Mucosa of rectum (tissue), 2 donors: ENCODE measurements at regions not wholly inside any gene's neighbourhood (a gene's known extent, or its start where the extent isn't known, plus 50 kb on each side); places are given as distances from the start of the nearest gene placed in this dataset.

Experiments used
- H3K27ac ChIP-seq, 2 donors: one replicate each; pipeline ENCODE4 v1.7.0; 2013; ENCODE audit warnings: inconsistent platforms in 2 of 2, low read depth in 2 of 2, low read length in 2 of 2
- H3K27me3 ChIP-seq, 2 donors: one replicate each; pipeline ENCODE4 v1.7.0; 2013; ENCODE audit warnings: low read length in 2 of 2; ENCODE audit not compliant: control insufficient read depth in 2 of 2, insufficient read depth in 2 of 2
- H3K36me3 ChIP-seq, 2 donors: one replicate each; pipeline ENCODE4 v1.7.0; 2013; ENCODE audit warnings: low read length in 2 of 2; ENCODE audit not compliant: control insufficient read depth in 2 of 2, insufficient read depth in 2 of 2
- H3K4me1 ChIP-seq, 2 donors: one replicate each; pipeline ENCODE4 v1.7.0; 2013; ENCODE audit warnings: low read length in 2 of 2, mild to moderate bottlenecking in 1 of 2; ENCODE audit not compliant: control insufficient read depth in 2 of 2, insufficient read depth in 2 of 2
- H3K4me3 ChIP-seq, 2 donors: one replicate each; pipeline ENCODE4 v1.7.0; 2013; ENCODE audit warnings: low read length in 2 of 2
- H3K9ac ChIP-seq, 2 donors: one replicate each; pipeline ENCODE4 v1.7.0; 2013; ENCODE audit warnings: low read length in 2 of 2, low read depth in 1 of 2, mild to moderate bottlenecking in 1 of 2
- H3K9me3 ChIP-seq, 2 donors: one replicate each; pipeline ENCODE4 v1.7.0; 2013; ENCODE audit warnings: low read length in 2 of 2; ENCODE audit not compliant: control insufficient read depth in 2 of 2
- donor health status: healthy.
- donor health status: Normal muscosa, but diverticular disease.

DNA sequence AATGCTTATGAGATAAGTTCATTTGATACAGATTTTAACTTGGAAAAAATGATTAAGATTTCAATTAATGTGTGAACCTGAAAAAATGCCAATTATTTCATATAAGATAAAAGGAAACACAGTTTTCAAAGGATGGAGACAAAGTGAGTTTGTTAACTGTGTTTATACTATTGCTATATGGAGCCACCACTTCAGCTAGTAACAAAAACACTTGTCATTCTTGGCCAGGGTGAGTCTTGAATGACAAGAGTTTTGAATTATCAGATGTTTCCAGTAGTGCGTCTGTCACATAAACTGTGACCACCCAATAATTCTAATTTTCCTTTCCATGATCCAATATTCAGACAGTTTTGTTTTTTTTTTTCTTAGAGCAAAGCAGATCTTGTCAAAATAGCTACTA, 78.0 kb upstream of the GADL1 start:
- H3K36me3 ChIP-seq = no peaks in the 10 kb centered on the region
- no peaks in the 10 kb centered on the region for H3K27me3 ChIP-seq
- no peak overlapping the region for H3K9ac ChIP-seq
- no peaks in the 10 kb centered on the region for H3K4me1 ChIP-seq
- H3K9me3 ChIP-seq = no peaks in the 10 kb centered on the region
- no peak overlapping the region for H3K4me3 ChIP-seq
- no peak overlapping the region for H3K27ac ChIP-seq

DNA sequence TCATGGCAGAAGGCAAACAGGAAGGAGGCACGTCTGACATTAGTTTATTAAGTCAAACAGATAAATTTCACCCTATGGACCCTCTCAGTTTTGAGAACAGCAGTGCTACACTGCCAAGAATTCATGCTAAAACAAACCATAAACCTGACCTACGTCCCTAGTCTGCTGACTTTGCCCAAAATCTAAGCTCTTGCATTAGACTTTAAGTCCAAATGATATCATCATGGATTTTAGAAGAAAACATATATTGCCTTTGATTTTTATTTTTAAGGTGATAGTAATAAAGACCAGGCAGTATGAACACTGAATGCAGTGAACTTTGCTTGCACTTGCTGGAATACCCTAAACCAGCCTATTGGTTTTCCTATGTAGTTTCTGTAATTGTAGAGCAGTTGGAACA, 79.6 kb upstream of the GADL1 start:
- H3K36me3 ChIP-seq = no peaks in the 10 kb centered on the region

DNA sequence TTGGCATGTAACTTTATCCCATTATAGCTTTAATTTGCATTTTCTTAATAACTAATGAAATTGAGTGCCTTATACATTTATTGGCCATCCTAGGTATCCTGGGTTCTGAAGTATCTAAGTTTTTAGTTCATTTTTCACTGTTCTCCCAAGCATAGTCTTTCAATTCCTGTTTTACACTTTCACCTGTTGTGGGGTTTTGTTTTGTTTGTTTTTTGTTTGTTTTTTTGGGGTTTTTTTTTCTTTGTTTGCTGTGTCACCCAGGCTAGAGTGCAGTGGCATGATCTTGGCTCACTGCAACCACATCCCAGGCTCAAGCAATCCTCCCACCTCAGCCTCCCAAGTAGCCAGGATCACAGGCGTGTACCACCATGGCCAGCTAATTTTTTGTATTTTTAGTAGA, 83.1 kb upstream of the GADL1 start:
- Histone ChIP-seq H3K36me3 (no peaks in the 10 kb centered on the region), H3K27me3 (no peaks in the 10 kb centered on the region), H3K4me3 (no peak overlapping the region), H3K9ac (no peak overlapping the region), H3K4me1 (no peaks in the 10 kb centered on the region), H3K9me3 (no peaks in the 10 kb centered on the region), H3K27ac (no peak overlapping the region)

More for the DNA sequence above, 79.6 kb upstream of the GADL1 start:
- no peaks in the 10 kb centered on the region for H3K27me3 ChIP-seq
- no peak overlapping the region for H3K27ac ChIP-seq
- H3K4me3 ChIP-seq = no peak overlapping the region
- no peak overlapping the region for H3K9ac ChIP-seq
- H3K9me3 ChIP-seq = no peaks in the 10 kb centered on the region
- H3K4me1 ChIP-seq = no peaks in the 10 kb centered on the region

DNA sequence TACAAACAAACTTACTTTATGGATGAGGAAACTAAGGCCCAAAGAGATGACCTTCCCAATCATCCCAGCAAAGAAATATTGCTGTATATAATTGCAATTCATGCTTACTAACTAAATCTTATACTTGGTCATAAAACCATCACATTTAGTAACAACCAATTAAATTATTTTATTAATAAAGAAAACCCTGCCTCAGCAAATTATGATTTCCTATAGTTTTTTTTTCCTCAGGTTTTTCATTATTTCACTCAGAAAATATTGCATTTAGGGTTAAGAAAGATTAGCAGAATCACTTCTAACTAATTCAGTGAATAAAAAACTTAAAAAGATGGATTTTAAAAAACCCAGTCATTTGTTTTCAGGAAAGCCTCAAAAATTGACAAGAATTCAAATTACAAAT, 86.5 kb upstream of the GADL1 start:
- Histone ChIP-seq H3K27ac (no peak overlapping the region), H3K36me3 (no peaks in the 10 kb centered on the region), H3K9me3 (no peaks in the 10 kb centered on the region), H3K4me3 (no peak overlapping the region), H3K27me3 (no peaks in the 10 kb centered on the region), H3K9ac (no peak overlapping the region), H3K4me1 (no peaks in the 10 kb centered on the region)

DNA sequence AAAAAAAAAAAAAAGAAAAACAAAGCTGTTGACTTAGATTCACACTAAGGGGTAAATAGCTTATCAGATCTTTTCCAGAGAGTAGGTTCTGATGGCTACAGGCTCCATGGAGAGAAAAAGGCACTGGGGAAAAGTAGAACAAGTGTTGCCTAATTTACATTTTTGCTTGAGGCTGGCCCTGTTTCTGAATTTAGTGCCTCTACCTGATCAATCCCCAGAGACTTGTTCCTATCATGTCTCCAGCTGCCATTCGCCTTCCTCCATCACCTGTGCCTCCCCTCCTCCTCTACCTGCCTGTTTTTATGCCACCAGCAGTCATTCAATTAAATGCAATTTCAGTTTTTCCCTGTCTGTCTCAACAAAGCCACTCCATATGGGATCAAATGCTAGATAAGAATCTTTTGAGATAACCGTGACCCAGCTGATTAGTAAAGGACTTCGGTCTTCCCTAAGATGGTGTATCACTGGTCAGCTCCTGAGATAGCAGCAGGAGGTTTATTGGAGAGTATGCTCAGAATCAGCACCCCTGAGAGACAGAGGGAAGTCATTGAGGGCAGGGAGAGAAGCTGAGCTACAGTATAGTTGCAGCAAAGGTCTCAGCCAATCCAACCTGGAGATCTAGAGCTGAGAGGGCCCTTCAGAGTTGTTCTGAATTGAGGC, 88.1 kb upstream of the GADL1 start:
- no peak overlapping the region for H3K9ac ChIP-seq
- H3K9me3 ChIP-seq = no peaks in the 10 kb centered on the region
- no peak overlapping the region for H3K4me3 ChIP-seq
- H3K36me3 ChIP-seq = no peaks in the 10 kb centered on the region
- no peaks in the 10 kb centered on the region for H3K27me3 ChIP-seq
- H3K4me1 ChIP-seq = no peaks in the 10 kb centered on the region
- H3K27ac ChIP-seq = no peak overlapping the region

DNA sequence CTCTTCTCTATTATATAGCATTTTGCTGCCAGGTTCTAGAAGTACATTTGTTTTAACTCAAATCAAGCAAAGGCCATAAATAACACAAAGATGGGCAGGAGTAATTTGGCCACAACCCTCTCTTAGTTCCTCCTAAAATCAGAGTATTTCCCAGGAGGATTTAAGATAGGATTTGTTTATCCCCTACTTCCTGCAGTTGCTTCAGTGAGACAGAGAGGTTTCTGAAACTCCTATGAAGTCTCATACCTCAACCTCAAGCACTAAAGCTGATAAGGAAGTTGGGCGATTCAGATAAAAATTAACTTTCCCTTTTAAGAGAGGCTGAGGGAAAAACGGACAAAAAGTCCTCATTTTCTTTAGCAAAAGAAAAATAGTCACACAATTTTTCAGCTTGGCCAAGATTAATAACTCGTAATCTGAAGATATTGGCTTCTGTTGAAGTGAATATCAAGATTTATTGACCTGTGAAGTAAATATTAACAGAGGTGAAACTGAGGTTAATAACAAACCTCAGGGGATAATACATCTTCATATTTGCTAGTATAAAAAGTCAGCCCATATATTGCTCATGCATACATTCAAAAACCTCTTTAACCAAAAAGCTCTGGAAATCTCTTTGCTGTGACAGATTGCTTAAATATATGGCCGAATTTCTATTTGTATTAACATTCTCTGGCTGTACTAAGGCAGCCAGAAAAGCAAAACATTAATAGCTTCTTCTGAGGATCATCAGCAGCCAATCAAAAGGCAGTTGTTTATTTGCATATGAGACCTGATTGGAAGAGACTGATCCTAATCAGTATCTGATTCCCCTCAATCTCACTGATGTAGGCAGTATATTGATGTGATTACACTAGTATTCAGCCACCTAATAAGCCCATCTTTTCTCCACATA, 90.6 kb upstream of the GADL1 start:
- H3K4me3 ChIP-seq = no peak overlapping the region
- no peaks in the 10 kb centered on the region for H3K4me1 ChIP-seq
- no peaks in the 10 kb centered on the region for H3K9me3 ChIP-seq
- no peaks in the 10 kb centered on the region for H3K27me3 ChIP-seq
- no peak overlapping the region for H3K27ac ChIP-seq
- no peaks in the 10 kb centered on the region for H3K36me3 ChIP-seq
- H3K9ac ChIP-seq = no peak overlapping the region

DNA sequence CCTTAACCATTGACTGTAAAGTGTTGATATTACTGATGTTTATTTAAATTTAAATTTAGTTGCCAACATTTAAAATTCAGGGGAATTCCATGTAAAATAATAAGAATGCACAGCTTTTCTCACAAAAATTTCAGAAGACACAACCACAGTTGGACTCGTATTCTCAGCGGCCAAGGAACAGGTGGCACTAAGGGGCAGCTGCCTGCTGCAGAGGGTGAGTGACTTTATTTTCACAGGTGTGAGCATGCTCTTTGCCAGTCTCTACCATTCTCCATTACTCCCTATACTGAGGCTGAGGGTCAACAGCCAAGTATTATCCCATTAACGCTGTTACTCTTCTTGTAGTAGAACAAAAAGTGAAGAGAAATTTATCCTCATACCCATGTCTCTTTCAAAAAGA, 92.1 kb upstream of the GADL1 start:
- Histone ChIP-seq H3K4me1 (no peaks in the 10 kb centered on the region), H3K36me3 (no peaks in the 10 kb centered on the region), H3K27me3 (no peaks in the 10 kb centered on the region), H3K9me3 (no peaks in the 10 kb centered on the region), H3K27ac (no peak overlapping the region), H3K9ac (no peak overlapping the region), H3K4me3 (no peak overlapping the region)

DNA sequence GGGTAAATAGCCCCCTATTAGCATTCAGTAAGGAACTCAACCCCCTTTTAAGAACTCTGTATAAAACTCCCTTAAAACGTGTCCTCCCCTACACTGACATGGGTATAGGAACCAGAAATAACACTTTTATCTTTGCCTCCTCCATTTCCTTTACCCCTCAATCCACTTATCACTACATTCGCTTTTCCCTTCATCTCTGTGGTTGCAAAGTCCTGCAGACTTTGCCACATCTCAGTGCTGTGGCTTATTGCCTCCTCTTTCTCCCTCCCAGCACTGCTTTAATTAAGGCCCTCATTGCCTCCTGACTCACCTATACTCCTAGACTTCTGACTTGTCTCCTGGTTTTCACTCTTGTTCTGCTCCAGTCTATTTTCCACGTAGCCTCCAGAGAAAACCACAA, 94.3 kb upstream of the GADL1 start:
- Histone ChIP-seq H3K27ac (no peak overlapping the region), H3K4me3 (no peak overlapping the region), H3K27me3 (no peaks in the 10 kb centered on the region), H3K36me3 (no peaks in the 10 kb centered on the region), H3K9ac (no peak overlapping the region), H3K4me1 (no peaks in the 10 kb centered on the region), H3K9me3 (no peaks in the 10 kb centered on the region)

DNA sequence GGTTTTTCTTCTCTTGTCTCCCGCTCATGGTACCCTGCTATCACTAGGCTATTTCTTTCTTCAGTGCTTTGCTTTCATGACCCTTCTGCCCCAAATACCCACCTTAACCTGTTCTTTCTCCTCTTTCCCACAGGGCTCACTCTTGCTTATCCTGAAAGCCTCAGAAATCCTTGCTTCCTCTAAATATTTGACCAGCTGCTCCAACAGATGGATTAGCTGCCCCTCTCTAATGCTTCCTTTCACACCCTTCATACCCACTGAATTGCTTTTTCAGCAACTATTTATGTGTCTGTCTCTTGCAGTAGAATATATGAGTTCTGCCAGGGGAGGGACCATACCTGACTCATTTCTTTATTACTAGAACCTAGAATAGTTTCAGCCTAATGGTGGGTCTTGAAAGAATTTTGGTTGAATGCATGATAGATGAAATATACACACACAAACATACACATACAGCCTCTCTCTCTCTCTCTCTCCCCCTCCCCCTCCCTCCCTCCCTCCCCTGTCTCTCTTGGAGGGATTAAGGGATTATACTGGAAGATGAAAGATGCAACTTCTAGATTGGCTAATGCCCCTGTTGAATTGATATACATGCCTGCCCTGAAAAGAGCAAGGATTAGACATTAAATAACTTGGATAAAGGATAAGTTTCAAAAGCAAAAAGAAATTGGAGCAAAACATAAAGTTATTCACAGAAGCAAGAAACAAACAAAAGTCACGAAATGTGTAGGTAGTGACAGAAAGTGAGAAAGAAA, 95.0 kb upstream of the GADL1 start:
- Histone ChIP-seq H3K9me3 (no peaks in the 10 kb centered on the region), H3K27ac (no peak overlapping the region), H3K4me1 (no peaks in the 10 kb centered on the region), H3K4me3 (no peak overlapping the region), H3K36me3 (no peaks in the 10 kb centered on the region), H3K27me3 (no peaks in the 10 kb centered on the region), H3K9ac (no peak overlapping the region)

DNA sequence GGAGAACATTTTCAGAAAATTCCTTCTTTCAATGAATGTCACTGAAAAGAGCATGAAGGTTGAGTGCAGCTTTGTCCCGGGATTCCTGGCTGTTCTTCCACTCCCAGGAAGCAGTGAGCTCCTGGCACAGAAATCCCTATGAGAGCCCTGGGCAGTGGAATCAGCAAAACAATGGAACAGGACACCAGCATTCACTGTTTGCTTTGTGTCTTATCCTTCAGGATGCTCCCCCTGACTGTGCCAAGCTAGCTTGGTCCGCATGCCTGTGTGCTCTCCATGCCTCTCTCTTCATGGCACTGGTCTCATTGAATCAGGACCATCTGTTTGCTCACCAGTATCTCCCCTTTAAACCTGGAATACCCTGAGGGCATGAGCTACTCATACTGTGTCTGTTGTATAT, 102.0 kb upstream of the GADL1 start:
- H3K27me3 ChIP-seq = no peaks in the 10 kb centered on the region
- H3K27ac ChIP-seq = no peak overlapping the region
- no peak overlapping the region for H3K9ac ChIP-seq
- no peaks in the 10 kb centered on the region for H3K4me1 ChIP-seq
- H3K4me3 ChIP-seq = no peak overlapping the region
- H3K9me3 ChIP-seq = no peaks in the 10 kb centered on the region
- H3K36me3 ChIP-seq = no peaks in the 10 kb centered on the region
